Gastrocnemius medialis (tissue), 4 donors: ENCODE measurements at regions not wholly inside any gene's neighbourhood (a gene's known extent, or its start where the extent isn't known, plus 50 kb on each side); places are given as distances from the start of the nearest gene placed in this dataset.

Experiments
- POLR2A ChIP-seq, 2 donors: fragments of 450-650 bp; IDR thresholded peaks; one replicate each; pipeline ENCODE4 v1.6.1; 2017; ENCODE audit warnings: antibody characterized with exemption in 2 of 2, mild to moderate bottlenecking in 2 of 2, moderate library complexity in 2 of 2
- TF ChIP-seq, protein P1 (sequence below), 5 experiments: fragments of 450-650 bp in 3 of 5; fragments of 200-600 bp in 2 of 5; sonication (generic) in 2 of 5; IDR thresholded peaks in 4 of 5; conservative IDR thresholded peaks in 1 of 5; 1 replicate in 4 of 5; 2 replicates in 1 of 5; pipeline ENCODE4 v1.5.1; 2016 to 2019; ENCODE audit warnings: antibody characterized with exemption in 5 of 5, mild to moderate bottlenecking in 3 of 5, moderate library complexity in 3 of 5

DNA sequence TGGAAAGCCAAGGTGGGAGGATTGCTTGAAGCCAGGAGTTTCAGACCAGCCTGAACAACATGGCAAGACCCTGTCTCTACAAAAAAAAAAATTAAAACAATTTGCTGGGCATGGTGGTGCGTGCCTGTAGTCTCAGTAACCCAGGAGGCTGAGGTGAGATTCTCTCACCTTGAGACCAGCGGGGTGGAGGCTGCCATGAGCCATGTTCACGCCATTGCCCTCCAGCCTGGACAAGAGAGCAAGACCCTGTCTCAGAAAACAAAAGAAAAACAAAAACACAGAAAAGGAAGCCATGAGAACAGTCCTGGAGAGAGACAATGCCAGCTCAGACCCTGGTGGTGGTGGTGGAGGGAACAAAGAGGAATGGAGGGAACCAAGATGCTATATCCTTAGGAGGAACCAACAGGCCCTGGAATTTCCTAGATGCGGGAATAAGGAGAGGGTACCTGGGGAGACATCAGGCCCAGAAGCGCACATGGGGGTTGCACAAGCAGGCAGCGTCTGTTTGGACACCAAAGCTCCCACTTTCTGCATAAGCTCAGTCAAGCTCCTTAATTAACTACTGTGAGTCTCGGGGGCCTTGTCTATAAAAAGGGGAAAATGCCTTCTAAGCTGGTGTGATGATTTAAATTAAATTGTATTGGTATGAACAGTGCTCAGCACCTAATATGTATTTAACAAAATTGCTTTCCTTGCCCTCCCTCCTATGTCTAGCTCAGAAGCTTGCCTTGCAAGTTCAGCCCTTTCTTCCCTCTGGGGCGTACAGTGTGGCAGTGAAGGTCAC, 143.8 kb downstream of the CCT6B start:
- TF ChIP-seq, protein P1, sequence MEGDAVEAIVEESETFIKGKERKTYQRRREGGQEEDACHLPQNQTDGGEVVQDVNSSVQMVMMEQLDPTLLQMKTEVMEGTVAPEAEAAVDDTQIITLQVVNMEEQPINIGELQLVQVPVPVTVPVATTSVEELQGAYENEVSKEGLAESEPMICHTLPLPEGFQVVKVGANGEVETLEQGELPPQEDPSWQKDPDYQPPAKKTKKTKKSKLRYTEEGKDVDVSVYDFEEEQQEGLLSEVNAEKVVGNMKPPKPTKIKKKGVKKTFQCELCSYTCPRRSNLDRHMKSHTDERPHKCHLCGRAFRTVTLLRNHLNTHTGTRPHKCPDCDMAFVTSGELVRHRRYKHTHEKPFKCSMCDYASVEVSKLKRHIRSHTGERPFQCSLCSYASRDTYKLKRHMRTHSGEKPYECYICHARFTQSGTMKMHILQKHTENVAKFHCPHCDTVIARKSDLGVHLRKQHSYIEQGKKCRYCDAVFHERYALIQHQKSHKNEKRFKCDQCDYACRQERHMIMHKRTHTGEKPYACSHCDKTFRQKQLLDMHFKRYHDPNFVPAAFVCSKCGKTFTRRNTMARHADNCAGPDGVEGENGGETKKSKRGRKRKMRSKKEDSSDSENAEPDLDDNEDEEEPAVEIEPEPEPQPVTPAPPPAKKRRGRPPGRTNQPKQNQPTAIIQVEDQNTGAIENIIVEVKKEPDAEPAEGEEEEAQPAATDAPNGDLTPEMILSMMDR (IDR thresholded peaks at IDR 0.05 in 4 of 5, conservative IDR thresholded peaks at IDR 0.05 in 1 of 5), result no peak
- no peak for TF ChIP-seq POLR2A (IDR thresholded peaks at IDR 0.05)
